NCI-H1694 treated with DMSO at 0.1 percent for 48 hours (cell line): ENCODE measurements at regions not wholly inside any gene's neighbourhood (a gene's known extent, or its start where the extent isn't known, plus 50 kb on each side); places are given as distances from the start of the nearest gene placed in this dataset.

Experiments
- DNase-seq: peaks from one replicate; lab custom pipeline; 2025; lab: John Stamatoyannopoulos, UW

DNA sequence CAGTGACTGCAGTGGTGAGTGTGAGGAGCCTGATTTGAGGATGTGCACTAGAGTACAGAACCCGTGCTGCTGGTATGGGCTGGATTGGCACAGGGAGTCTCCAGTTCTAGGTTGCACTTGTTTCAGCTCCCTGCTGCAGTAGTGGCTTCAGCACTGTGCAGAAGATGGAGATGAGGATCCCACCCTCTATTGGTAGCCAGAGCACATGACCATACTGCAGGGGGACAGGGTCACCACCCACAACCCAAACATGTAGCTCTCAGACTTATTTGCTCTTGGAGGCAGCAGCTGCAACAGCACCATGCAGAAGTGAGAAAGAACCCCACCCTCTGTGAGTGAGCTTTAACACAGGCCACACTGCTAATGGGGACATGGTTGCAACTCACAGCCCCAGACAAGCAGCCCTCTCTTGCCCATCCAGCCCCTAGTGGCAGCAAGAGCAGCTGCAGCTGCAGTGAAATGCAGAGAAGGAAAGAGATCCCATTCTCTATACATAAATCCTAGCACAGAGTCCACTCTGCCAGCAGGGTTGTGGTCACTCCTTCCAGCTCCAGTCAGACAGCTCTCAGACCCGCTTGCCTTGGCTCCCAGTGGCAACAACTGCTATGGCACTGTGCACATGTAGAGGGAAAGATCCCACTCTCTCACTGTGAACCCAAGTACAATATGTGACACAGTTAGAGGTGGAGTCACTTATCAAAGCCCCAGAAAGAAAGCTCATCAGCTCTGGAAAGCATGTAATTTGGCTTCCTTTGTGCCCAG, 51.4 kb upstream of the SCIN start:
- no peak for DNase-seq

DNA sequence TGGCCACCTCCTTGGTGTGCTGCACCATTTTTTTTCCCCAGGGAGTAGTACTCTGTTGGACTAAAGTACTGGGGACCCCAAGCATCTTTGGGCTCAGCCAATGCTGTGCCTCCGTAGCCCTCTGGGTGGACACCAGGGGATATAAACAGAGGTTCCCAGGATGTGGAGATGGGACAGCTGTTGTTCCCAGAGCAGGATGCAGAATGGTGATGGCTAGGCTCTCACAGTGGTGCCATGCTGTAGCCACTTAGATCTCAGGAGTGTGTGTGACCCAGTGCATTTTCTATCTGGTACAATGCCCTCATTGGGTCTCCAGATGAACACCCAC, 50.9 kb upstream of the SCIN start:
- no peak for DNase-seq
